ENCODE measurements at regions not wholly inside any gene's neighbourhood (a gene's known extent, or its start where the extent isn't known, plus 50 kb on each side); places are given as distances from the start of the nearest gene placed in this dataset.
"Not testable (repeated sequence)": the region's sequence is repeated elsewhere in the genome, so short reads cannot be mapped to it uniquely, and the experiment has no call there.

GRCh38 chr6:51055316-51055715, 236.6 kb downstream of the TFAP2B start:
- TF ChIP-seq CREB1 (CRISPR knock-in tag; IDR thresholded peaks at IDR 0.05; ENCODE audit: low read depth); CTCF (conservative IDR thresholded peaks at IDR 0.05; ENCODE audit: low read depth in 2 of 2); STAT1 (IDR thresholded peaks at IDR 0.05; ENCODE audit: unreplicated experiment); ZNF331 (CRISPR knock-in tag; IDR thresholded peaks at IDR 0.05; ENCODE audit: low read depth); POLR2AphosphoS5 (IDR thresholded peaks at IDR 0.05; ENCODE audit: low read depth); JUNB (IDR thresholded peaks at IDR 0.05; ENCODE audit: unreplicated experiment); EZH2phosphoT487 (IDR thresholded peaks at IDR 0.05; ENCODE audit: unreplicated experiment); ETS1 (IDR thresholded peaks at IDR 0.05); REST (IDR thresholded peaks at IDR 0.05; ENCODE audit: unreplicated experiment): not testable (repeated sequence)
